HCT116 (cell line): ENCODE measurements at regions not wholly inside any gene's neighbourhood (a gene's known extent, or its start where the extent isn't known, plus 50 kb on each side); places are given as distances from the start of the nearest gene placed in this dataset.

Experiments used
- ATAC-seq: fragments of 200-7000 bp; cut with Tn5 transposase; 2 replicates; pipeline ENCODE4 v1.9.1; 2020; ENCODE audit warnings: mild to moderate bottlenecking, moderate library complexity
- BruUV-seq: library from RNA; stranded (reverse); fragments of 400-500 nt; replicated peaks from 2 replicates; lab custom pipeline; 2021; lab: Mats Ljungman, UMichigan
- CTCF ChIA-PET: fragments of 300-600 bp; sonication (Branson Sonifier 250); formaldehyde crosslinking; loops from one replicate; lab custom pipeline; 2021; ENCODE audit warnings: antibody characterized with exemption; lab: Charles Lee
- POLR2A ChIA-PET: fragments of 300-600, 350-600 bp; sonication (Branson Sonifier 250); formaldehyde crosslinking; loops from one replicate; lab custom pipeline; 2021; ENCODE audit warnings: antibody characterized with exemption; lab: Charles Lee
- RAD21 ChIA-PET, 2 experiments: fragments of 300-600 bp; sonication (Branson Sonifier 250); formaldehyde crosslinking; loops; one replicate each; lab custom pipeline; 2023; ENCODE audit warnings: low total read pairs in 2 of 2; ENCODE audit not compliant: uncharacterized antibody in 2 of 2, unreplicated experiment in 2 of 2, low non-redundant PET in 1 of 2; lab: Charles Lee
- DNase-seq: peaks from one replicate; pipeline ENCODE4 v3.0.0-alpha.2; 2010; ENCODE audit warnings: low read depth, low spot score
- H2AFZ ChIP-seq: fragments of 200-600 bp; shearing (Covaris generic), sonication (generic); 2 replicates; pipeline ENCODE4 v1.6.1; 2017; ENCODE audit warnings: low read depth, mixed run types, mixed read lengths, antibody characterized with exemption, low read length; ENCODE audit not compliant: poor library complexity, severe bottlenecking
- H3K27ac ChIP-seq: 2 replicates; pipeline ENCODE4 v1.5.1; 2012; ENCODE audit warnings: low read depth, low read length
- H3K27me3 ChIP-seq: fragments of 200-600 bp; sonication (generic); 2 replicates; pipeline ENCODE4 v1.6.1; 2016; ENCODE audit warnings: mixed run types, low read length, mixed read lengths; ENCODE audit not compliant: insufficient read depth
- H3K36me3 ChIP-seq, 2 experiments: fragments of 200-500 bp in 1 of 2; fragments of 200-600 bp in 1 of 2; sonication (Bioruptor generic) in 1 of 2; sonication (generic) in 1 of 2; 2 replicates each; pipeline versions ENCODE4 v1.5.1 to v1.6.1; 2014 to 2016; ENCODE audit warnings: low read length in 2 of 2, inconsistent platforms in 1 of 2, mixed read lengths in 1 of 2, mixed run types in 1 of 2; ENCODE audit not compliant: insufficient read depth in 2 of 2, control insufficient read depth in 1 of 2
- H3K4me1 ChIP-seq, 2 experiments: fragments of 200-600 bp in 1 of 2; sonication (generic) in 1 of 2; 2 replicates each; pipeline versions ENCODE4 v1.5.1 to v1.6.1; 2012 to 2017; ENCODE audit warnings: low read length in 2 of 2, inconsistent platforms in 1 of 2, mild to moderate bottlenecking in 1 of 2, mixed read lengths in 1 of 2, mixed run types in 1 of 2, moderate library complexity in 1 of 2; ENCODE audit not compliant: insufficient read depth in 2 of 2, control insufficient read depth in 1 of 2
- H3K4me2 ChIP-seq: fragments of 200-600 bp; sonication (generic); 2 replicates; pipeline ENCODE4 v1.6.1; 2017; ENCODE audit warnings: mixed run types, low read length, mixed read lengths
- H3K4me3 ChIP-seq, 2 experiments: fragments of 200-600 bp in 1 of 2; sonication (generic) in 1 of 2; replicated peaks in 1 of 2; 2 replicates each; pipeline ENCODE4 v1.5.1; 2011 to 2016; ENCODE audit warnings: low read length in 2 of 2, control low read depth in 1 of 2, low read depth in 1 of 2, mild to moderate bottlenecking in 1 of 2, mixed read lengths in 1 of 2, mixed run types in 1 of 2
- H3K79me2 ChIP-seq: fragments of 200-600 bp; sonication (generic); 2 replicates; pipeline ENCODE4 v1.6.1; 2017; ENCODE audit warnings: mild to moderate bottlenecking, mixed run types, low read length, moderate library complexity, mixed read lengths; ENCODE audit not compliant: insufficient read depth
- H3K9ac ChIP-seq: fragments of 200-600 bp; sonication (generic); 2 replicates; pipeline ENCODE4 v1.6.1; 2016; ENCODE audit warnings: low read length, mixed read lengths
- H3K9me2 ChIP-seq: fragments of 200-600 bp; sonication (generic), shearing (Covaris generic); 2 replicates; pipeline ENCODE4 v1.6.1; 2017; ENCODE audit warnings: mixed run types, mild to moderate bottlenecking, moderate library complexity; ENCODE audit not compliant: insufficient read depth
- H3K9me3 ChIP-seq, 2 experiments: fragments of 200-500 bp in 1 of 2; fragments of 200-600 bp in 1 of 2; sonication (Bioruptor generic) in 1 of 2; sonication (generic) in 1 of 2; 2 replicates each; pipeline ENCODE4 v1.6.1; 2014 to 2017; ENCODE audit warnings: low read length in 2 of 2, mixed read lengths in 2 of 2, inconsistent platforms in 1 of 2, low read depth in 1 of 2, mild to moderate bottlenecking in 1 of 2, mixed run types in 1 of 2, moderate library complexity in 1 of 2; ENCODE audit not compliant: control insufficient read depth in 1 of 2, insufficient read depth in 1 of 2
- H4K20me1 ChIP-seq: fragments of 200-600 bp; sonication (generic), shearing (Covaris generic); 2 replicates; pipeline ENCODE4 v1.6.1; 2017; ENCODE audit warnings: mixed run types, mild to moderate bottlenecking, moderate library complexity; ENCODE audit not compliant: insufficient read depth
- EGR1 ChIP-seq: IDR thresholded peaks from 2 replicates; pipeline ENCODE4 v1.6.1; 2012; ENCODE audit warnings: low read depth
- EZH2phosphoT487 ChIP-seq: fragments of 200-600 bp; IDR thresholded peaks from 2 replicates; pipeline ENCODE4 v1.6.1; 2018; ENCODE audit warnings: antibody characterized with exemption, borderline replicate concordance
- JUND ChIP-seq: IDR thresholded peaks from 2 replicates; pipeline ENCODE4 v1.6.1; 2012
- SP1 ChIP-seq: IDR thresholded peaks from 2 replicates; pipeline ENCODE4 v1.6.1; 2012; ENCODE audit warnings: low read depth
- TCF7L2 ChIP-seq: IDR thresholded peaks from 2 replicates; pipeline ENCODE4 v1.7.0; 2011; ENCODE audit warnings: borderline replicate concordance, inconsistent platforms; ENCODE audit not compliant: insufficient read depth, insufficient read length; ENCODE audit errors: extremely low read depth
- intact Hi-C: fragments of 100-400 bp; cut with micrococcal nuclease; formaldehyde crosslinking; loops from 2 replicates; pipeline ENCODE4 v1.10.0; 2022
- TF ChIP-seq, protein P1 (sequence below): IDR thresholded peaks from 2 replicates; pipeline ENCODE4 v1.6.1; 2011; ENCODE audit warnings: mild to moderate bottlenecking, low read length, moderate library complexity; ENCODE audit not compliant: insufficient replicate concordance; ENCODE audit errors: extremely low read depth

DNA sequence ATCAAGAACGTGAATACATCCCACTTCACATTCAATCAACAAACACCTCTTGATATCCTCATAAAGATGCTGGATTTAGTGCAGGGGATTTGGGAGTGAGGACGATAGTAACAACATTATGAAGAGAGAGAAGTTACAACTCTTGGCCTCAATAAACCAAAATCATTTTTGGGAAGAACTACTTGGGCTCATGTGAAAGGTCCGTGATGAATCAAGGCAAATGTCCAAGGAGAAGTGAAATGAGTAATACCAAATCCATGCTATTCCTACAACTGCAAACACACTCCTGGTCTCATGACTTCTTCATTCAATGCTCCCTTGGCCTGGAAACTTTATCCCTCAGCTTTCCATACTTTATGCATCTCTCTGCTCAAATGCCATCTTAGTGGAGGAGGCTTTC, 162.0 kb upstream of the LMNTD1 start:
- Histone ChIP-seq H3K27me3 (no peaks in the 10 kb centered on the region), H4K20me1 (no peaks in the 10 kb centered on the region), H2AFZ (no peak overlapping the region), H3K4me2 (no peak overlapping the region), H3K9me3 (no peaks in the 10 kb centered on the region), H3K79me2 (no peaks in the 10 kb centered on the region), H3K27ac (no peak overlapping the region), H3K36me3 (no peaks in the 10 kb centered on the region), H3K9me2 (no peaks in the 10 kb centered on the region), H3K9ac (no peak overlapping the region), H3K4me3 (no peak overlapping the region), H3K4me1 (no peaks in the 10 kb centered on the region)
- CTCF ChIA-PET: no interaction called here
- RAD21 ChIA-PET: no interaction called here
- intact Hi-C loops: no loop called here
- TF ChIP-seq, protein P1, sequence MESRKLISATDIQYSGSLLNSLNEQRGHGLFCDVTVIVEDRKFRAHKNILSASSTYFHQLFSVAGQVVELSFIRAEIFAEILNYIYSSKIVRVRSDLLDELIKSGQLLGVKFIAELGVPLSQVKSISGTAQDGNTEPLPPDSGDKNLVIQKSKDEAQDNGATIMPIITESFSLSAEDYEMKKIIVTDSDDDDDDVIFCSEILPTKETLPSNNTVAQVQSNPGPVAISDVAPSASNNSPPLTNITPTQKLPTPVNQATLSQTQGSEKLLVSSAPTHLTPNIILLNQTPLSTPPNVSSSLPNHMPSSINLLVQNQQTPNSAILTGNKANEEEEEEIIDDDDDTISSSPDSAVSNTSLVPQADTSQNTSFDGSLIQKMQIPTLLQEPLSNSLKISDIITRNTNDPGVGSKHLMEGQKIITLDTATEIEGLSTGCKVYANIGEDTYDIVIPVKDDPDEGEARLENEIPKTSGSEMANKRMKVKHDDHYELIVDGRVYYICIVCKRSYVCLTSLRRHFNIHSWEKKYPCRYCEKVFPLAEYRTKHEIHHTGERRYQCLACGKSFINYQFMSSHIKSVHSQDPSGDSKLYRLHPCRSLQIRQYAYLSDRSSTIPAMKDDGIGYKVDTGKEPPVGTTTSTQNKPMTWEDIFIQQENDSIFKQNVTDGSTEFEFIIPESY: no peak
- TF ChIP-seq JUND (no peak), EGR1 (no peak), SP1 (no peak)
- DNase-seq (no peak), ATAC-seq (no peak)
- BruUV-seq: no TSS peak
- POLR2A ChIA-PET: no interaction called here

DNA sequence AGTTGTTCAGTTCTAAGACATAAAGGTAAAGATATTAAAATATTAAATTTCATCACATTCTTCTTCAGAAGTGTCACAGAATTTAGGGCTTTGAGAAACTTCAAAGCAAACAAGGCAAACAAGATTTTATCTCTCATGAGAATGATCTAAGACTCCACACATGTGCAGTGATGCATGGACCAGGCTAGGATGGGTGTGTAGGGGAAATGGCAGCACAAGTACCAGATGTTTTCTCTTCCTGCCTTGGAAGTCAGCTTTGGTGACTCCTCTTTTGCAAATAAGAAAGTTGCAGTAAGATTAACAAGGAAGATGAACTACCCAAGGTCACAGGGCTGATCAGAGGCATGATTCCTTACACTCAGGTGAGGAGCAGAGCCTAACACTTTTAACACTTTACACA, 163.8 kb upstream of the LMNTD1 start:
- no TSS peak for BruUV-seq
- no peak overlapping the region for H3K4me3 ChIP-seq
- H3K36me3 ChIP-seq: no peaks in the 10 kb centered on the region
- H3K9ac ChIP-seq: no peak overlapping the region
- H3K79me2 ChIP-seq: no peaks in the 10 kb centered on the region
- intact Hi-C loops: no loop called here
- CTCF ChIA-PET: no interaction called here
- no peaks in the 10 kb centered on the region for H3K9me3 ChIP-seq
- no peak for ATAC-seq
- POLR2A ChIA-PET: no interaction called here
- H4K20me1 ChIP-seq: no peaks in the 10 kb centered on the region
- no peak overlapping the region for H2AFZ ChIP-seq
- no peaks in the 10 kb centered on the region for H3K27me3 ChIP-seq
- TF ChIP-seq EZH2phosphoT487: no peak
- TF ChIP-seq TCF7L2: no peak
- no peak overlapping the region for H3K27ac ChIP-seq
- H3K9me2 ChIP-seq: no peaks in the 10 kb centered on the region
- DNase-seq: no peak
- no peak overlapping the region for H3K4me2 ChIP-seq
- no peaks in the 10 kb centered on the region for H3K4me1 ChIP-seq
- RAD21 ChIA-PET: no interaction called here
